ENCODE measurements at regions not wholly inside any gene's neighbourhood (a gene's known extent, or its start where the extent isn't known, plus 50 kb on each side); places are given as distances from the start of the nearest gene placed in this dataset.

DNA sequence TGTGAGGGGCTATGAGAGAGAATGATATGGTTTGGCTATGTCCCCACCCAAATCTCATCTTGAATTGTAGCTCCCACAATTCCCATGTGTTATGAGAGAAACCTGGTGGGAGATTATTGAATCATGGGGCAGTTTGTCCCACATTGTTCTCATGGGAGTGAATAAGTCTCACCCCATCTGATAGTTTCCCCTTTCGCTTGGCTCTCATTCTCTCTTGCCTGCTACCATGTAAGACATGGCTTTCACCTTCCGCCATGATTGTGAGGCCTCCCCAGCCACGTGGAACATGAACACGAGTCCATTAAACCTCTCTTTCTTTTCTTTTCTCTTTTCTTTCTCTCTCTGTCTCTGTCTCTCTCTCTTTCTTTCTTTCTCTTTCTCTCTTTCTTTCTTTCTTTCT lies 743.4 kb upstream of the CTNND2 start (continued):
- TF ChIP-seq, protein P1, sequence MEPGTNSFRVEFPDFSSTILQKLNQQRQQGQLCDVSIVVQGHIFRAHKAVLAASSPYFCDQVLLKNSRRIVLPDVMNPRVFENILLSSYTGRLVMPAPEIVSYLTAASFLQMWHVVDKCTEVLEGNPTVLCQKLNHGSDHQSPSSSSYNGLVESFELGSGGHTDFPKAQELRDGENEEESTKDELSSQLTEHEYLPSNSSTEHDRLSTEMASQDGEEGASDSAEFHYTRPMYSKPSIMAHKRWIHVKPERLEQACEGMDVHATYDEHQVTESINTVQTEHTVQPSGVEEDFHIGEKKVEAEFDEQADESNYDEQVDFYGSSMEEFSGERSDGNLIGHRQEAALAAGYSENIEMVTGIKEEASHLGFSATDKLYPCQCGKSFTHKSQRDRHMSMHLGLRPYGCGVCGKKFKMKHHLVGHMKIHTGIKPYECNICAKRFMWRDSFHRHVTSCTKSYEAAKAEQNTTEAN (CRISPR knock-in tag; IDR thresholded peaks at IDR 0.05), result no peak
- TF ChIP-seq FOXJ3 (CRISPR knock-in tag; IDR thresholded peaks at IDR 0.05; ENCODE audit: borderline replicate concordance) (no peak), EMX1 (CRISPR knock-in tag; IDR thresholded peaks at IDR 0.05) (peak; percentile 59; the same call in 1 of the 2 replicates), TEAD4 (CRISPR knock-in tag; IDR thresholded peaks at IDR 0.05) (no peak), ZNF396 (CRISPR knock-in tag; IDR thresholded peaks at IDR 0.05; ENCODE audit: borderline replicate concordance) (no peak), ZNF671 (CRISPR knock-in tag; IDR thresholded peaks at IDR 0.05) (peak; percentile 22; the same call in 1 of the 2 replicates)
- TF ChIP-seq, protein P2, sequence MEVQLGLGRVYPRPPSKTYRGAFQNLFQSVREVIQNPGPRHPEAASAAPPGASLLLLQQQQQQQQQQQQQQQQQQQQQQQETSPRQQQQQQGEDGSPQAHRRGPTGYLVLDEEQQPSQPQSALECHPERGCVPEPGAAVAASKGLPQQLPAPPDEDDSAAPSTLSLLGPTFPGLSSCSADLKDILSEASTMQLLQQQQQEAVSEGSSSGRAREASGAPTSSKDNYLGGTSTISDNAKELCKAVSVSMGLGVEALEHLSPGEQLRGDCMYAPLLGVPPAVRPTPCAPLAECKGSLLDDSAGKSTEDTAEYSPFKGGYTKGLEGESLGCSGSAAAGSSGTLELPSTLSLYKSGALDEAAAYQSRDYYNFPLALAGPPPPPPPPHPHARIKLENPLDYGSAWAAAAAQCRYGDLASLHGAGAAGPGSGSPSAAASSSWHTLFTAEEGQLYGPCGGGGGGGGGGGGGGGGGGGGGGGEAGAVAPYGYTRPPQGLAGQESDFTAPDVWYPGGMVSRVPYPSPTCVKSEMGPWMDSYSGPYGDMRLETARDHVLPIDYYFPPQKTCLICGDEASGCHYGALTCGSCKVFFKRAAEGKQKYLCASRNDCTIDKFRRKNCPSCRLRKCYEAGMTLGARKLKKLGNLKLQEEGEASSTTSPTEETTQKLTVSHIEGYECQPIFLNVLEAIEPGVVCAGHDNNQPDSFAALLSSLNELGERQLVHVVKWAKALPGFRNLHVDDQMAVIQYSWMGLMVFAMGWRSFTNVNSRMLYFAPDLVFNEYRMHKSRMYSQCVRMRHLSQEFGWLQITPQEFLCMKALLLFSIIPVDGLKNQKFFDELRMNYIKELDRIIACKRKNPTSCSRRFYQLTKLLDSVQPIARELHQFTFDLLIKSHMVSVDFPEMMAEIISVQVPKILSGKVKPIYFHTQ (CRISPR knock-in tag; IDR thresholded peaks at IDR 0.05), result peak; percentile 39; the same call in 1 of the 2 replicates
- TF ChIP-seq, protein P3, sequence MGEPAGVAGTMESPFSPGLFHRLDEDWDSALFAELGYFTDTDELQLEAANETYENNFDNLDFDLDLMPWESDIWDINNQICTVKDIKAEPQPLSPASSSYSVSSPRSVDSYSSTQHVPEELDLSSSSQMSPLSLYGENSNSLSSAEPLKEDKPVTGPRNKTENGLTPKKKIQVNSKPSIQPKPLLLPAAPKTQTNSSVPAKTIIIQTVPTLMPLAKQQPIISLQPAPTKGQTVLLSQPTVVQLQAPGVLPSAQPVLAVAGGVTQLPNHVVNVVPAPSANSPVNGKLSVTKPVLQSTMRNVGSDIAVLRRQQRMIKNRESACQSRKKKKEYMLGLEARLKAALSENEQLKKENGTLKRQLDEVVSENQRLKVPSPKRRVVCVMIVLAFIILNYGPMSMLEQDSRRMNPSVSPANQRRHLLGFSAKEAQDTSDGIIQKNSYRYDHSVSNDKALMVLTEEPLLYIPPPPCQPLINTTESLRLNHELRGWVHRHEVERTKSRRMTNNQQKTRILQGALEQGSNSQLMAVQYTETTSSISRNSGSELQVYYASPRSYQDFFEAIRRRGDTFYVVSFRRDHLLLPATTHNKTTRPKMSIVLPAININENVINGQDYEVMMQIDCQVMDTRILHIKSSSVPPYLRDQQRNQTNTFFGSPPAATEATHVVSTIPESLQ (CRISPR knock-in tag; IDR thresholded peaks at IDR 0.05), result no peak

DNA sequence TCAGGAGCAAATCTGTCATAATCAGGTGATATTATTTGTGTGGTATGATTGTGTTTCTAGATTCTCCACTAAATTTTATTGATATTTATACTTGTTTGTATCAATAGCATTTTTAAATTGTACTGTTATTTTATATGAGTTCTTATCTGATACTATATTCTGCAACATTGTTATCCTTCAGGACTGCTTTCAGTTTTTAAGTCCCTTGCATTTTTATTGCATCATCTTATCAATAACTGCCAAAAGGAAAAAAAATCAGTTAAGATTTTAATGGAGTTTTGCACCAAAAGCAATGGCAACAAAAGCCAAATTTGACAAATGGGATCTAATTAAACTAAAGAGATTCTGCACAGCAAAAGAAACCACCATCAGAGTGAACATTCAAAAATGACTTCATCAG lies 741.3 kb upstream of the CTNND2 start:
- POLR2A ChIA-PET, result no interaction called here
- no peaks in the 10 kb centered on the region for H3K27me3 Mint-ChIP-seq (ENCODE audit: low read depth)
- H3K9me3 Mint-ChIP-seq, result no peaks in the 10 kb centered on the region
- ATAC-seq, result no peak
- H3K4me3 Mint-ChIP-seq, result no peak overlapping the region
- no peak for DNase-seq (ENCODE audit: low spot score)
- H3K4me1 Mint-ChIP-seq, result peaks cover 18% of the 10 kb centered on the region
- CTCF ChIA-PET, result no interaction called here
- no peak for TF ChIP-seq CREB1 (CRISPR knock-in tag; IDR thresholded peaks at IDR 0.05)
- TF ChIP-seq TEAD4 (CRISPR knock-in tag; IDR thresholded peaks at IDR 0.05), result no peak
- H3K36me3 Mint-ChIP-seq, result 0 out of 2 replicates have a peak, but pooled peaks cover 2% of the 10 kb centered on the region
- H3K27ac Mint-ChIP-seq, result no peak overlapping the region

DNA sequence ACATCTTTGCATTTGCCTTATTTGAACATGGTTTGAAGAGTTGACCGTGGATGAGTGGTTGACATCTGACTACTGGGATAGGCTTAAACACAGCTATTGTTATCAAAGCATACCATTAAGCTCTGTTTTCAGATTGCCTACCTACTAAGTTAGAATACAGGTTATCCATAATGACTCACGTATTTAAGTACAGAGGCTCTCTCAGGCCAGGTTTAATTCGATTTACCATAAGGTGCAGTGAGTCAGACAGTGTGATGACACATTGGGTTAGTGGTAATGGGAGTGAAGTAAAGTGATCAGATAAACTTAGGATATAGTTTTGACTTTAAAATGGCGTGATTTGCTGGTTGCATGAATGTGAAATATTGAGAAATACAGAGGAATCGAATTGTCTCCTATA lies 732.0 kb upstream of the CTNND2 start:
- CTCF ChIA-PET, result interaction anchor here (0.5 kb wide), 1 partner anchor 107 kb away, joined by 3 read pairs; no protein-coding TSS in a partner anchor
- no peak for ATAC-seq
- no peak overlapping the region for H3K4me3 Mint-ChIP-seq
- peaks cover 14% of the 10 kb centered on the region for H3K4me1 Mint-ChIP-seq
- POLR2A ChIA-PET, result no interaction called here
- DNase-seq (ENCODE audit: low spot score), result no peak
- no peaks in the 10 kb centered on the region for H3K27me3 Mint-ChIP-seq (ENCODE audit: low read depth)
- H3K9me3 Mint-ChIP-seq, result no peaks in the 10 kb centered on the region
- peaks cover 15% of the 10 kb centered on the region for H3K36me3 Mint-ChIP-seq
- no peak overlapping the region for H3K27ac Mint-ChIP-seq
- TF ChIP-seq, protein P4, sequence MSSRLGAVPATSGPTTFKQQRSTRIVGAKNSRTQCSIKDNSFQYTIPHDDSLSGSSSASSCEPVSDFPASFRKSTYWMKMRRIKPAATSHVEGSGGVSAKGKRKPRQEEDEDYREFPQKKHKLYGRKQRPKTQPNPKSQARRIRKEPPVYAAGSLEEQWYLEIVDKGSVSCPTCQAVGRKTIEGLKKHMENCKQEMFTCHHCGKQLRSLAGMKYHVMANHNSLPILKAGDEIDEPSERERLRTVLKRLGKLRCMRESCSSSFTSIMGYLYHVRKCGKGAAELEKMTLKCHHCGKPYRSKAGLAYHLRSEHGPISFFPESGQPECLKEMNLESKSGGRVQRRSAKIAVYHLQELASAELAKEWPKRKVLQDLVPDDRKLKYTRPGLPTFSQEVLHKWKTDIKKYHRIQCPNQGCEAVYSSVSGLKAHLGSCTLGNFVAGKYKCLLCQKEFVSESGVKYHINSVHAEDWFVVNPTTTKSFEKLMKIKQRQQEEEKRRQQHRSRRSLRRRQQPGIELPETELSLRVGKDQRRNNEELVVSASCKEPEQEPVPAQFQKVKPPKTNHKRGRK (CRISPR knock-in tag; IDR thresholded peaks at IDR 0.05; ENCODE audit: borderline replicate concordance), result no peak
- TF ChIP-seq SMAD4 (CRISPR knock-in tag; IDR thresholded peaks at IDR 0.05) (no peak), CBFB (CRISPR knock-in tag; IDR thresholded peaks at IDR 0.05; ENCODE audit: low read depth) (no peak), KAT7 (CRISPR knock-in tag; IDR thresholded peaks at IDR 0.05; ENCODE audit: borderline replicate concordance) (no peak), FOXP1 (CRISPR knock-in tag; IDR thresholded peaks at IDR 0.05; ENCODE audit: borderline replicate concordance) (no peak), FOXK1 (CRISPR knock-in tag; IDR thresholded peaks at IDR 0.05) (no peak), FOXJ3 (CRISPR knock-in tag; IDR thresholded peaks at IDR 0.05; ENCODE audit: borderline replicate concordance) (no peak), ZNF219 (CRISPR knock-in tag; IDR thresholded peaks at IDR 0.05; ENCODE audit: borderline replicate concordance) (no peak), NFATC4 (CRISPR knock-in tag; IDR thresholded peaks at IDR 0.05) (no peak), ZNF263 (CRISPR knock-in tag; IDR thresholded peaks at IDR 0.05; ENCODE audit: low read depth) (no peak)
- TF ChIP-seq, protein P3 (CRISPR knock-in tag; IDR thresholded peaks at IDR 0.05), result no peak
- TF ChIP-seq, protein P5, sequence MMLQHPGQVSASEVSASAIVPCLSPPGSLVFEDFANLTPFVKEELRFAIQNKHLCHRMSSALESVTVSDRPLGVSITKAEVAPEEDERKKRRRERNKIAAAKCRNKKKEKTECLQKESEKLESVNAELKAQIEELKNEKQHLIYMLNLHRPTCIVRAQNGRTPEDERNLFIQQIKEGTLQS (CRISPR knock-in tag; conservative IDR thresholded peaks at IDR 0.05), result no peak
- TF ChIP-seq, protein P6, sequence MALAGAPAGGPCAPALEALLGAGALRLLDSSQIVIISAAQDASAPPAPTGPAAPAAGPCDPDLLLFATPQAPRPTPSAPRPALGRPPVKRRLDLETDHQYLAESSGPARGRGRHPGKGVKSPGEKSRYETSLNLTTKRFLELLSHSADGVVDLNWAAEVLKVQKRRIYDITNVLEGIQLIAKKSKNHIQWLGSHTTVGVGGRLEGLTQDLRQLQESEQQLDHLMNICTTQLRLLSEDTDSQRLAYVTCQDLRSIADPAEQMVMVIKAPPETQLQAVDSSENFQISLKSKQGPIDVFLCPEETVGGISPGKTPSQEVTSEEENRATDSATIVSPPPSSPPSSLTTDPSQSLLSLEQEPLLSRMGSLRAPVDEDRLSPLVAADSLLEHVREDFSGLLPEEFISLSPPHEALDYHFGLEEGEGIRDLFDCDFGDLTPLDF (CRISPR knock-in tag; IDR thresholded peaks at IDR 0.05), result no peak

Data from WTC11 (cell line).